ENCODE measurements at regions not wholly inside any gene's neighbourhood (a gene's known extent, or its start where the extent isn't known, plus 50 kb on each side); places are given as distances from the start of the nearest gene placed in this dataset.
"Not testable (repeated sequence)": the region's sequence is repeated elsewhere in the genome, so short reads cannot be mapped to it uniquely, and the experiment has no call there.

GRCh38 chr9:88828492-88828974 lies 162.7 kb upstream of the S1PR3 start:
- no peak overlapping the region for H3K27ac ChIP-seq
- no peak for TF ChIP-seq ZFX (IDR thresholded peaks at IDR 0.05; ENCODE audit: borderline replicate concordance)
- TF ChIP-seq, protein P1, sequence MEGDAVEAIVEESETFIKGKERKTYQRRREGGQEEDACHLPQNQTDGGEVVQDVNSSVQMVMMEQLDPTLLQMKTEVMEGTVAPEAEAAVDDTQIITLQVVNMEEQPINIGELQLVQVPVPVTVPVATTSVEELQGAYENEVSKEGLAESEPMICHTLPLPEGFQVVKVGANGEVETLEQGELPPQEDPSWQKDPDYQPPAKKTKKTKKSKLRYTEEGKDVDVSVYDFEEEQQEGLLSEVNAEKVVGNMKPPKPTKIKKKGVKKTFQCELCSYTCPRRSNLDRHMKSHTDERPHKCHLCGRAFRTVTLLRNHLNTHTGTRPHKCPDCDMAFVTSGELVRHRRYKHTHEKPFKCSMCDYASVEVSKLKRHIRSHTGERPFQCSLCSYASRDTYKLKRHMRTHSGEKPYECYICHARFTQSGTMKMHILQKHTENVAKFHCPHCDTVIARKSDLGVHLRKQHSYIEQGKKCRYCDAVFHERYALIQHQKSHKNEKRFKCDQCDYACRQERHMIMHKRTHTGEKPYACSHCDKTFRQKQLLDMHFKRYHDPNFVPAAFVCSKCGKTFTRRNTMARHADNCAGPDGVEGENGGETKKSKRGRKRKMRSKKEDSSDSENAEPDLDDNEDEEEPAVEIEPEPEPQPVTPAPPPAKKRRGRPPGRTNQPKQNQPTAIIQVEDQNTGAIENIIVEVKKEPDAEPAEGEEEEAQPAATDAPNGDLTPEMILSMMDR (IDR thresholded peaks at IDR 0.05), result no peak

- no peak overlapping the region for H3K27ac ChIP-seq
- TF ChIP-seq ZFX (IDR thresholded peaks at IDR 0.05; ENCODE audit: borderline replicate concordance), result no peak
- TF ChIP-seq, protein P1 (IDR thresholded peaks at IDR 0.05), result no peak
Measured at GRCh38 chr9:88829276-88829675, 162.0 kb upstream of the S1PR3 start.

DNA sequence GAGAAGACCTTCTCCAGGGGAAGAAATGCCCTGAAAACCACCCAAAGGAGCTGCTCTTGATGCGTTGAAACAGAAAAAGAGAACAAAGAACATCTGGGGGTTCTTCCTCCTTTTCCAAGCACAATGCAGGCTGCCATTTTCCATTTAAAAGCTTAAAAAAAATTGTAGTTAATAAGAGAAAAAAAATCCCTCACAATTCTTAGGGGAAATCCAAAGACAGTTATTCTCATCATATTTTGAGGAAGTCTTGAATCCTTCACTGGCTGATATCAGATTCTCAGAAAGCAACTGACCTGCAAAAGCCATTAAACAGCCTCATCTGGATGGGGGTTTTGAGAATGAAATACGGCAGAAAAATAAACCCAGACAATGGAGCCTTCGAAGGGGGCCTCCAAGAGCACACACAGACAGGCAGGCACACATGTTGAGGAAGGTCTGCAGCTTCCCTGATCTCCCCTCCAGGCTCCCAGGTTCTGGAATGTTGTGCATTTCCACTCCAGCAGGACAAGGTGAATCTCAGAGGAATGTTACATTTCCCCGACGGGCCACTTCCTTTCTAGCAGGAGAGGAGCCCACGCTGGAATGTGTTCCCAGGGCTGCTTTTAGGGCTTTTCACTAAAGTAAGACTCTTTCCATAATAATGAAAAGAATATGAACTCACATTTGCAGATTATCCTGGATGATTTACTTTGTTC lies 159.4 kb upstream of the S1PR3 start:
- no peak overlapping the region for H3K27ac ChIP-seq
- TF ChIP-seq, protein P1 (IDR thresholded peaks at IDR 0.05), result no peak
- no peak for TF ChIP-seq ZFX (IDR thresholded peaks at IDR 0.05; ENCODE audit: borderline replicate concordance)

DNA sequence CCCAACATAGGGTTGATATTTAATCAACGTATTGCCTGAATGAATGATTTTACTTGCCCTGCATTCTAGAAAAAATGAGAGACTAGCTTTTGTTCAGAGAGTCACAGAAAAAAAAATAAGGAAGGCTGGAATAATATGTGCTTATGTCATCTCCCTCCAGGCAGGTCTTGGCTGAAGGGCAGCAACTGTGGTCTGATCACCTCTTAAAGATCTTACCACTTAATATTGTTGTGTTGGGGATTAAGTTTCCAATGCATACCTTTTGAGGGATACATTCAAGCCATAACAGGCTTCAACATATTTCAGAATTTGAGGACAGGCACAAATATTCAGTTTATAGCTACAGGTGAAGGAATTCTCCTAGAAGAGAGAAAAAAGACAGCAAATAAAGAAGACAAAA lies 157.3 kb upstream of the S1PR3 start:
- no peak overlapping the region for H3K27ac ChIP-seq
- TF ChIP-seq, protein P1 (IDR thresholded peaks at IDR 0.05), result no peak
- no peak for TF ChIP-seq ZFX (IDR thresholded peaks at IDR 0.05; ENCODE audit: borderline replicate concordance)

GRCh38 chr9:88835038-88835466 lies 156.2 kb upstream of the S1PR3 start:
- TF ChIP-seq, protein P1 (IDR thresholded peaks at IDR 0.05), result no peak
- TF ChIP-seq ZFX (IDR thresholded peaks at IDR 0.05; ENCODE audit: borderline replicate concordance), result no peak
- H3K27ac ChIP-seq, result no peak overlapping the region

GRCh38 chr9:88835772-88836171 lies 155.5 kb upstream of the S1PR3 start:
- TF ChIP-seq, protein P1 (IDR thresholded peaks at IDR 0.05), result no peak
- TF ChIP-seq ZFX (IDR thresholded peaks at IDR 0.05; ENCODE audit: borderline replicate concordance), result no peak
- no peak overlapping the region for H3K27ac ChIP-seq

GRCh38 chr9:88837731-88838130 lies 153.5 kb upstream of the S1PR3 start:
- H3K27ac ChIP-seq, result no peak overlapping the region

DNA sequence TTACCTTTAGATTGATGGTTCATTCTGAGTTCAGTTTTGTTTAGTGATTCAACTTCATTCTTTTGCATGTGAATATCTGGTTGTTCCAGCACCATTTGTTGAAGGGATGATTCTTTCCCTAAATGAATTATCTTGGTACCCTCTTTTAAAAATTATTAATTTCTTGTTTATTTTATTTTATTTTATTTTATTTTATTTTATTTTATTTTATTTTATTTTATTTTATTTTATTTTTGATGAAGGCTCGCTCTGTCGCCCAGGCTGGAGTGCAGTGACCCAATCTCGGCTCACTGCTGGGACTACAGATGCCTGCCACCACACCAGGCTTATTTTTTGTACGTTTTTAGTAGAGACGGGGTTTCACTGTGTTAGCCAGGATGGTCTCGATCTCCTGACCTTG lies 141.4 kb upstream of the S1PR3 start:
- H3K27ac ChIP-seq, result not testable (repeated sequence)

More at GRCh38 chr9:88837731-88838130, 153.5 kb upstream of the S1PR3 start:
- TF ChIP-seq, protein P1 (IDR thresholded peaks at IDR 0.05), result no peak
- TF ChIP-seq ZFX (IDR thresholded peaks at IDR 0.05; ENCODE audit: borderline replicate concordance), result no peak

Measured in 22Rv1 (cell line).